ENCODE measurements at regions not wholly inside any gene's neighbourhood (a gene's known extent, or its start where the extent isn't known, plus 50 kb on each side); places are given as distances from the start of the nearest gene placed in this dataset.
"Not testable (repeated sequence)": the region's sequence is repeated elsewhere in the genome, so short reads cannot be mapped to it uniquely, and the experiment has no call there.

DNA sequence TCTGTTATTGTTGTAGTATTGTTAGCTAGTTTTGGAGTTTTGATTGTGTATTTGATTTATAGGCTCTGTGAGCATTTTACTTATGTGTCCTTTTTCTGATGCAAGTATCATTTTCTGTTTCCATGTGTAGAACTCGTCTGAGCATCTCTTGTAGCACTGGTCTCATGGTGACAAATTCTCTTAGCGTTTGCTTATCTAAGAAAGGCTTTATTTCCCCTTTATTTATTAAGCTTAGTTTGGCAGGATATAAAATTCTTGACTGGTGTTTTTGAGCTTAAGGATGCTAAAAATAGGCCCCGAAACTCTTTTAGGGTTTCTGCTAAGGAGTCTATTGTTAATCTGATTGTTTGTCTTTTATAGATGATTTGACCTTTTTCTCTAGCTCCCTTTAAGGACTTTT lies 57.6 kb upstream of the THUMPD2 start:
- no peak for DNase-seq (ENCODE audit: low read depth)

DNA sequence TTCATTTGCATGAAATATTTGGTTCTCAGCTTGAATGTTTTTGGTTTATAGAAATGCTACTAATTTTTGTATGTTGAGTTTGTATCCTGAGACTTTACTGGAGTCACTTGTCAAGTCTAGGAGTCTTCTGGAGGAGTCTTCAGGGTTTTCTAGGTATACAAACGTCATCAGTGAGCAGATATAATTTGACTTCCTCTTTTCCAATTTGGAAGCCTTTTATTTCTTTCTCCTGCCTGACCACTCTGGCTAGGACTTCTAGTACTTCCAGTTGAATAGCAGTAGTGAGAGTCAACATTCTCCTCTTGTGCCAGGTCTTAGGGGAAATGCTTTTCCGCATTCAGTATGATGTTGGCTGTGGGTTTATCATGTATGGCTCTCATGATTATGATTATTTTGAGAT lies 55.4 kb upstream of the THUMPD2 start:
- no peak for DNase-seq (ENCODE audit: low read depth)

GRCh38 chr2:39830610-39831009 lies 51.6 kb upstream of the THUMPD2 start:
- DNase-seq (ENCODE audit: low read depth): not testable (repeated sequence)

Measured in HT1080 (cell line).